HCT116 (cell line): ENCODE measurements at regions not wholly inside any gene's neighbourhood (a gene's known extent, or its start where the extent isn't known, plus 50 kb on each side); places are given as distances from the start of the nearest gene placed in this dataset.

Experiments
- ATAC-seq: fragments of 200-7000 bp; cut with Tn5 transposase; 2 replicates; pipeline ENCODE4 v1.9.1; 2020; ENCODE audit warnings: mild to moderate bottlenecking, moderate library complexity
- BruUV-seq: library from RNA; stranded (reverse); fragments of 400-500 nt; replicated peaks from 2 replicates; lab custom pipeline; 2021; lab: Mats Ljungman, UMichigan
- CTCF ChIA-PET: fragments of 300-600 bp; sonication (Branson Sonifier 250); formaldehyde crosslinking; loops from one replicate; lab custom pipeline; 2021; ENCODE audit warnings: antibody characterized with exemption; lab: Charles Lee
- POLR2A ChIA-PET: fragments of 300-600, 350-600 bp; sonication (Branson Sonifier 250); formaldehyde crosslinking; loops from one replicate; lab custom pipeline; 2021; ENCODE audit warnings: antibody characterized with exemption; lab: Charles Lee
- RAD21 ChIA-PET, 2 experiments: fragments of 300-600 bp; sonication (Branson Sonifier 250); formaldehyde crosslinking; loops; one replicate each; lab custom pipeline; 2023; ENCODE audit warnings: low total read pairs in 2 of 2; ENCODE audit not compliant: uncharacterized antibody in 2 of 2, unreplicated experiment in 2 of 2, low non-redundant PET in 1 of 2; lab: Charles Lee
- DNase-seq: peaks from one replicate; pipeline ENCODE4 v3.0.0-alpha.2; 2010; ENCODE audit warnings: low read depth, low spot score
- H2AFZ ChIP-seq: fragments of 200-600 bp; shearing (Covaris generic), sonication (generic); 2 replicates; pipeline ENCODE4 v1.6.1; 2017; ENCODE audit warnings: low read depth, mixed run types, mixed read lengths, antibody characterized with exemption, low read length; ENCODE audit not compliant: poor library complexity, severe bottlenecking
- H3K27ac ChIP-seq: 2 replicates; pipeline ENCODE4 v1.5.1; 2012; ENCODE audit warnings: low read depth, low read length
- H3K27me3 ChIP-seq: fragments of 200-600 bp; sonication (generic); 2 replicates; pipeline ENCODE4 v1.6.1; 2016; ENCODE audit warnings: mixed run types, low read length, mixed read lengths; ENCODE audit not compliant: insufficient read depth
- H3K36me3 ChIP-seq, 2 experiments: fragments of 200-500 bp in 1 of 2; fragments of 200-600 bp in 1 of 2; sonication (Bioruptor generic) in 1 of 2; sonication (generic) in 1 of 2; 2 replicates each; pipeline versions ENCODE4 v1.5.1 to v1.6.1; 2014 to 2016; ENCODE audit warnings: low read length in 2 of 2, inconsistent platforms in 1 of 2, mixed read lengths in 1 of 2, mixed run types in 1 of 2; ENCODE audit not compliant: insufficient read depth in 2 of 2, control insufficient read depth in 1 of 2
- H3K4me1 ChIP-seq, 2 experiments: fragments of 200-600 bp in 1 of 2; sonication (generic) in 1 of 2; 2 replicates each; pipeline versions ENCODE4 v1.5.1 to v1.6.1; 2012 to 2017; ENCODE audit warnings: low read length in 2 of 2, inconsistent platforms in 1 of 2, mild to moderate bottlenecking in 1 of 2, mixed read lengths in 1 of 2, mixed run types in 1 of 2, moderate library complexity in 1 of 2; ENCODE audit not compliant: insufficient read depth in 2 of 2, control insufficient read depth in 1 of 2
- H3K4me2 ChIP-seq: fragments of 200-600 bp; sonication (generic); 2 replicates; pipeline ENCODE4 v1.6.1; 2017; ENCODE audit warnings: mixed run types, low read length, mixed read lengths
- H3K4me3 ChIP-seq, 2 experiments: fragments of 200-600 bp in 1 of 2; sonication (generic) in 1 of 2; replicated peaks in 1 of 2; 2 replicates each; pipeline ENCODE4 v1.5.1; 2011 to 2016; ENCODE audit warnings: low read length in 2 of 2, control low read depth in 1 of 2, low read depth in 1 of 2, mild to moderate bottlenecking in 1 of 2, mixed read lengths in 1 of 2, mixed run types in 1 of 2
- H3K79me2 ChIP-seq: fragments of 200-600 bp; sonication (generic); 2 replicates; pipeline ENCODE4 v1.6.1; 2017; ENCODE audit warnings: mild to moderate bottlenecking, mixed run types, low read length, moderate library complexity, mixed read lengths; ENCODE audit not compliant: insufficient read depth
- H3K9ac ChIP-seq: fragments of 200-600 bp; sonication (generic); 2 replicates; pipeline ENCODE4 v1.6.1; 2016; ENCODE audit warnings: low read length, mixed read lengths
- H3K9me2 ChIP-seq: fragments of 200-600 bp; sonication (generic), shearing (Covaris generic); 2 replicates; pipeline ENCODE4 v1.6.1; 2017; ENCODE audit warnings: mixed run types, mild to moderate bottlenecking, moderate library complexity; ENCODE audit not compliant: insufficient read depth
- H3K9me3 ChIP-seq, 2 experiments: fragments of 200-500 bp in 1 of 2; fragments of 200-600 bp in 1 of 2; sonication (Bioruptor generic) in 1 of 2; sonication (generic) in 1 of 2; 2 replicates each; pipeline ENCODE4 v1.6.1; 2014 to 2017; ENCODE audit warnings: low read length in 2 of 2, mixed read lengths in 2 of 2, inconsistent platforms in 1 of 2, low read depth in 1 of 2, mild to moderate bottlenecking in 1 of 2, mixed run types in 1 of 2, moderate library complexity in 1 of 2; ENCODE audit not compliant: control insufficient read depth in 1 of 2, insufficient read depth in 1 of 2
- H4K20me1 ChIP-seq: fragments of 200-600 bp; sonication (generic), shearing (Covaris generic); 2 replicates; pipeline ENCODE4 v1.6.1; 2017; ENCODE audit warnings: mixed run types, mild to moderate bottlenecking, moderate library complexity; ENCODE audit not compliant: insufficient read depth
- ATF3 ChIP-seq: IDR thresholded peaks from 2 replicates; pipeline ENCODE4 v1.6.1; 2012
- CTCF ChIP-seq, 3 experiments: fragments of 200-600 bp in 1 of 3; sonication (generic) in 1 of 3; IDR thresholded peaks in 2 of 3; conservative IDR thresholded peaks in 1 of 3; 2 replicates each; pipeline ENCODE4 v1.5.1; 2012 to 2017; ENCODE audit warnings: low read depth in 2 of 3, low read length in 2 of 3, antibody characterized with exemption in 1 of 3, borderline replicate concordance in 1 of 3, control low read depth in 1 of 3, mild to moderate bottlenecking in 1 of 3, mixed read lengths in 1 of 3, mixed run types in 1 of 3, moderate library complexity in 1 of 3; ENCODE audit not compliant: insufficient read depth in 1 of 3
- EGR1 ChIP-seq: IDR thresholded peaks from 2 replicates; pipeline ENCODE4 v1.6.1; 2012; ENCODE audit warnings: low read depth
- ELF1 ChIP-seq: IDR thresholded peaks from 2 replicates; pipeline ENCODE4 v1.6.1; 2012; ENCODE audit warnings: low read depth, borderline replicate concordance
- FOSL1 ChIP-seq: IDR thresholded peaks from 2 replicates; pipeline ENCODE4 v1.6.1; 2012; ENCODE audit warnings: low read depth
- MAX ChIP-seq: IDR thresholded peaks from 2 replicates; pipeline ENCODE4 v1.6.1; 2012
- POLR2AphosphoS5 ChIP-seq: IDR thresholded peaks from 2 replicates; pipeline ENCODE4 v1.6.1; 2011; ENCODE audit warnings: mild to moderate bottlenecking, low read depth, low read length, moderate library complexity
- RAD21 ChIP-seq: IDR thresholded peaks from 2 replicates; pipeline ENCODE4 v1.6.1; 2012; ENCODE audit warnings: low read depth, mild to moderate bottlenecking
- SIN3A ChIP-seq: IDR thresholded peaks from 2 replicates; pipeline ENCODE4 v1.6.1; 2012; ENCODE audit warnings: low read depth
- SP1 ChIP-seq: IDR thresholded peaks from 2 replicates; pipeline ENCODE4 v1.6.1; 2012; ENCODE audit warnings: low read depth
- SRF ChIP-seq: IDR thresholded peaks from 2 replicates; pipeline ENCODE4 v1.6.1; 2012; ENCODE audit warnings: low read depth
- YY1 ChIP-seq: IDR thresholded peaks from 2 replicates; pipeline ENCODE4 v1.6.1; 2011; ENCODE audit warnings: low read length, low read depth, moderate library complexity, mild to moderate bottlenecking; ENCODE audit not compliant: insufficient replicate concordance; ENCODE audit errors: extremely low read depth
- intact Hi-C: fragments of 100-400 bp; cut with micrococcal nuclease; formaldehyde crosslinking; loops from 2 replicates; pipeline ENCODE4 v1.10.0; 2022
- TF ChIP-seq, protein P1 (sequence below): IDR thresholded peaks from 2 replicates; pipeline ENCODE4 v1.6.1; 2012; ENCODE audit warnings: low read depth

DNA sequence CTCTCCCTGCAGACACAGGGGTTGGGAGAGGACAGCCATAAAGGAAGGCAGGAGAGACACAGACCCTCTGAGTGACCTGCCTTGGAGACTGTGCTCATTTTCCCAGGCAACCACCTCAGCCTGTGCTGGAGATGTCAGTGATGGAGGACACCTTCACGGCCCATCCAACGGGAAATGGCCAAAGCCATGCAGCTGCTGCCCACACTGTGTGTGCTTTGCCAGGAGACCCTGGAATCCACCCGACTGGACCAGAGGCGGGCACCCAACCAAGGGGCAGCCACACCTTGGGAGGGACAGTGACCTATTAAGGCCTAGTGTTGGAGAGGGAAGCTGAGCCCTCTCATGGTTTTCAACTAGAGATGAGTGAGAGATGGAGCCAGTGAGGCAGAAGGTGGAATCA is 192.5 kb downstream of the SMAD2 start:
- Histone ChIP-seq H3K4me2 (no peak overlapping the region), H2AFZ (no peak overlapping the region), H3K36me3 (no peaks in the 10 kb centered on the region), H3K4me3 (no peak overlapping the region), H3K9ac (no peak overlapping the region), H3K79me2 (no peaks in the 10 kb centered on the region), H4K20me1 (no peaks in the 10 kb centered on the region), H3K4me1 (no peaks in the 10 kb centered on the region), H3K27ac (no peak overlapping the region), H3K27me3 (peaks cover 49% of the 10 kb centered on the region), H3K9me3 (no peaks in the 10 kb centered on the region), H3K9me2 (no peaks in the 10 kb centered on the region)
- ChIA-PET POLR2A (no interaction called here), RAD21 (no interaction called here), CTCF (no interaction called here)
- intact Hi-C loops = no loop called here
- TF ChIP-seq POLR2AphosphoS5 (no peak), CTCF (IDR thresholded peaks at IDR 0.05 in 2 of 3, conservative IDR thresholded peaks at IDR 0.05 in 1 of 3; ENCODE audit: borderline replicate concordance in 1 of 3, insufficient read depth in 1 of 3, low read depth in 2 of 3, low read length in 2 of 3) (no peak), YY1 (no peak), SIN3A (no peak), SRF (no peak), RAD21 (no peak), ATF3 (no peak), MAX (no peak), ELF1 (no peak), SP1 (no peak), FOSL1 (no peak), EGR1 (no peak)
- TF ChIP-seq, protein P1, sequence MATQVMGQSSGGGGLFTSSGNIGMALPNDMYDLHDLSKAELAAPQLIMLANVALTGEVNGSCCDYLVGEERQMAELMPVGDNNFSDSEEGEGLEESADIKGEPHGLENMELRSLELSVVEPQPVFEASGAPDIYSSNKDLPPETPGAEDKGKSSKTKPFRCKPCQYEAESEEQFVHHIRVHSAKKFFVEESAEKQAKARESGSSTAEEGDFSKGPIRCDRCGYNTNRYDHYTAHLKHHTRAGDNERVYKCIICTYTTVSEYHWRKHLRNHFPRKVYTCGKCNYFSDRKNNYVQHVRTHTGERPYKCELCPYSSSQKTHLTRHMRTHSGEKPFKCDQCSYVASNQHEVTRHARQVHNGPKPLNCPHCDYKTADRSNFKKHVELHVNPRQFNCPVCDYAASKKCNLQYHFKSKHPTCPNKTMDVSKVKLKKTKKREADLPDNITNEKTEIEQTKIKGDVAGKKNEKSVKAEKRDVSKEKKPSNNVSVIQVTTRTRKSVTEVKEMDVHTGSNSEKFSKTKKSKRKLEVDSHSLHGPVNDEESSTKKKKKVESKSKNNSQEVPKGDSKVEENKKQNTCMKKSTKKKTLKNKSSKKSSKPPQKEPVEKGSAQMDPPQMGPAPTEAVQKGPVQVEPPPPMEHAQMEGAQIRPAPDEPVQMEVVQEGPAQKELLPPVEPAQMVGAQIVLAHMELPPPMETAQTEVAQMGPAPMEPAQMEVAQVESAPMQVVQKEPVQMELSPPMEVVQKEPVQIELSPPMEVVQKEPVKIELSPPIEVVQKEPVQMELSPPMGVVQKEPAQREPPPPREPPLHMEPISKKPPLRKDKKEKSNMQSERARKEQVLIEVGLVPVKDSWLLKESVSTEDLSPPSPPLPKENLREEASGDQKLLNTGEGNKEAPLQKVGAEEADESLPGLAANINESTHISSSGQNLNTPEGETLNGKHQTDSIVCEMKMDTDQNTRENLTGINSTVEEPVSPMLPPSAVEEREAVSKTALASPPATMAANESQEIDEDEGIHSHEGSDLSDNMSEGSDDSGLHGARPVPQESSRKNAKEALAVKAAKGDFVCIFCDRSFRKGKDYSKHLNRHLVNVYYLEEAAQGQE = no peak
- DNase-seq (no peak), ATAC-seq (no peak)
- BruUV-seq = no TSS peak
